ENCODE measurements at regions not wholly inside any gene's neighbourhood (a gene's known extent, or its start where the extent isn't known, plus 50 kb on each side); places are given as distances from the start of the nearest gene placed in this dataset.

DNA sequence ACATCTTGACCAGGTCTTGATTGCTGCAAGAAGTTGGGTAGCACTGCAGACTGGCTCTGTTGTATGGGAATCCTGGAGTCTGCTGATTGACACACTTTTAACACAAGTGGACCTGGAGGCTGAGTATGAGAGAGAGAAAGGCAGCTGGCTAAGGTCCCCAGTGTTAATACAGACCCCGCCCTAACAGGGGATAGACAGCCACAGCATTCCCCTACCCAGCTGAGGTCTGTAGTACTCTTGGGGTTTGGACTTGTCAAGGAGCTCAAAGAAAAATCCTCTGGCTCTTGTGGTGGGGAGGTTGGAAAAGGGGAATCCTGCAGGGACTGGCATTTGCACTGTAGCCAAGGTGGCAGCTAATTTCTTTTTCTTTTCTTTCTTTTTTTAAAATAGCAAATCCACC, 192.7 kb downstream of the ZNF621 start:
- TF ChIP-seq, protein P1, sequence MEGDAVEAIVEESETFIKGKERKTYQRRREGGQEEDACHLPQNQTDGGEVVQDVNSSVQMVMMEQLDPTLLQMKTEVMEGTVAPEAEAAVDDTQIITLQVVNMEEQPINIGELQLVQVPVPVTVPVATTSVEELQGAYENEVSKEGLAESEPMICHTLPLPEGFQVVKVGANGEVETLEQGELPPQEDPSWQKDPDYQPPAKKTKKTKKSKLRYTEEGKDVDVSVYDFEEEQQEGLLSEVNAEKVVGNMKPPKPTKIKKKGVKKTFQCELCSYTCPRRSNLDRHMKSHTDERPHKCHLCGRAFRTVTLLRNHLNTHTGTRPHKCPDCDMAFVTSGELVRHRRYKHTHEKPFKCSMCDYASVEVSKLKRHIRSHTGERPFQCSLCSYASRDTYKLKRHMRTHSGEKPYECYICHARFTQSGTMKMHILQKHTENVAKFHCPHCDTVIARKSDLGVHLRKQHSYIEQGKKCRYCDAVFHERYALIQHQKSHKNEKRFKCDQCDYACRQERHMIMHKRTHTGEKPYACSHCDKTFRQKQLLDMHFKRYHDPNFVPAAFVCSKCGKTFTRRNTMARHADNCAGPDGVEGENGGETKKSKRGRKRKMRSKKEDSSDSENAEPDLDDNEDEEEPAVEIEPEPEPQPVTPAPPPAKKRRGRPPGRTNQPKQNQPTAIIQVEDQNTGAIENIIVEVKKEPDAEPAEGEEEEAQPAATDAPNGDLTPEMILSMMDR (optimal IDR thresholded peaks at IDR 0.05 in 1 of 3, IDR thresholded peaks at IDR 0.05 in 1 of 3, conservative IDR thresholded peaks at IDR 0.05 in 1 of 3; ENCODE audit: extremely low read depth in 1 of 3, insufficient read depth in 2 of 3, low read length in 3 of 3), result no peak
- TF ChIP-seq EZH2 (IDR thresholded peaks at IDR 0.05; ENCODE audit: low read length), result no peak

Measured in keratinocyte (primary cell).